Suprapubic skin (tissue), 3 donors: ENCODE measurements at regions not wholly inside any gene's neighbourhood (a gene's known extent, or its start where the extent isn't known, plus 50 kb on each side); places are given as distances from the start of the nearest gene placed in this dataset.

ENCODE experiments used
- CTCF ChIP-seq, 2 donors: fragments of 200-600 bp in 1 of 2; fragments of 450-650 bp in 1 of 2; sonication (generic) in 1 of 2; IDR thresholded peaks; one replicate each; pipeline ENCODE4 v1.5.1; 2016 to 2019; ENCODE audit warnings: antibody characterized with exemption in 2 of 2, mild to moderate bottlenecking in 1 of 2, moderate library complexity in 1 of 2
- POLR2A ChIP-seq, 2 donors: fragments of 450-650 bp; IDR thresholded peaks; one replicate each; pipeline ENCODE4 v1.6.1; 2017; ENCODE audit warnings: antibody characterized with exemption in 2 of 2, mild to moderate bottlenecking in 2 of 2, moderate library complexity in 2 of 2

GRCh38 chr3:20842594-20843436 lies 656.8 kb upstream of the SGO1 start:
- no peak for TF ChIP-seq CTCF (IDR thresholded peaks at IDR 0.05)
- no peak for TF ChIP-seq POLR2A (IDR thresholded peaks at IDR 0.05)
